ENCODE measurements at regions not wholly inside any gene's neighbourhood (a gene's known extent, or its start where the extent isn't known, plus 50 kb on each side); places are given as distances from the start of the nearest gene placed in this dataset.

- TF ChIP-seq EP300 (IDR thresholded peaks at IDR 0.05) (no peak), POLR2AphosphoS5 (IDR thresholded peaks at IDR 0.05) (no peak), POLR2A (IDR thresholded peaks at IDR 0.05; ENCODE audit: low read depth) (no peak), CTCF (IDR thresholded peaks at IDR 0.05) (no peak)
Observed at GRCh38 chr12:5099136-5099535, 55.5 kb downstream of the KCNA5 start.

All from esophagus muscularis mucosa (tissue), 4 donors.